ENCODE measurements at regions not wholly inside any gene's neighbourhood (a gene's known extent, or its start where the extent isn't known, plus 50 kb on each side); places are given as distances from the start of the nearest gene placed in this dataset.

DNA sequence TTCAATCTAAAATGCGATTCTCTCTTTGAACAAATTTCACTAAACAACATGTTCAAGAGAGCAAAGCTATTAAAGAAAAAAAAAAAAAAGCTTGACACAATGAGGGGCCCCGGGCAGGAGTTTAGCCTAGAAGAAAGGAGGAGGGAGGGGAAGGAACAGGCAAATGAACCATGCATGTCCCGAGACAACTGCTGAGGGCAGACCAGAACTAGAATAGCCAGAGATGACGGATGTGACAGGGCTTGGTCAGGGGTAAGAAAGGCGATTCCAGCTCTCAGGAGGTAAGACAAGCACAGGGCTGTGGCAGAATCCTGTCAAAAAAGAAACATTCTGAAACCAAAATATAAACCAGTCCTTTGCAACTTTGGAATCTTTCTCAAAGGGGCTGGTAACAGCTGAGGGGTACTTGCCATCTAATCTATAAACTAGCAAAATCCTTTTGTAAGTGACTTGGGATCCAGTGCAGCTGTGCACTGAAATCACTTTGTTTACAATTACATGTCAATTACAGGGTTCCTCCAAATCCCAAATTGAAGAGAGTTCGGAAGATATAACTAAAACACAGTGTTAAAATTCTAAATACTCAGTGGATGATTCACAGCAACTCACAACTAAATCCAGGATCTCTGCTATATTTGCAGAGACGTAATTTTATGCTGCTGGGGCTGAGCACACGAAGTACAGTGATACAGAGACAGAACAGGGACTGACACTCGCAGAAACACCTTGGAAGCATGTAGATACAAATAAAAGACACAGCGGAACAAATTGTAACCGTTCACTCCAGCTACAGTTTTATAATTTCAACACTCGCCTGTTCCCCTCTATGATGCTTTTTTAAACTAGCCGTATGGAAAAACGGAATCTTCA is 567.4 kb upstream of the ZFHX3 start (continued):
- TF ChIP-seq, protein P1, sequence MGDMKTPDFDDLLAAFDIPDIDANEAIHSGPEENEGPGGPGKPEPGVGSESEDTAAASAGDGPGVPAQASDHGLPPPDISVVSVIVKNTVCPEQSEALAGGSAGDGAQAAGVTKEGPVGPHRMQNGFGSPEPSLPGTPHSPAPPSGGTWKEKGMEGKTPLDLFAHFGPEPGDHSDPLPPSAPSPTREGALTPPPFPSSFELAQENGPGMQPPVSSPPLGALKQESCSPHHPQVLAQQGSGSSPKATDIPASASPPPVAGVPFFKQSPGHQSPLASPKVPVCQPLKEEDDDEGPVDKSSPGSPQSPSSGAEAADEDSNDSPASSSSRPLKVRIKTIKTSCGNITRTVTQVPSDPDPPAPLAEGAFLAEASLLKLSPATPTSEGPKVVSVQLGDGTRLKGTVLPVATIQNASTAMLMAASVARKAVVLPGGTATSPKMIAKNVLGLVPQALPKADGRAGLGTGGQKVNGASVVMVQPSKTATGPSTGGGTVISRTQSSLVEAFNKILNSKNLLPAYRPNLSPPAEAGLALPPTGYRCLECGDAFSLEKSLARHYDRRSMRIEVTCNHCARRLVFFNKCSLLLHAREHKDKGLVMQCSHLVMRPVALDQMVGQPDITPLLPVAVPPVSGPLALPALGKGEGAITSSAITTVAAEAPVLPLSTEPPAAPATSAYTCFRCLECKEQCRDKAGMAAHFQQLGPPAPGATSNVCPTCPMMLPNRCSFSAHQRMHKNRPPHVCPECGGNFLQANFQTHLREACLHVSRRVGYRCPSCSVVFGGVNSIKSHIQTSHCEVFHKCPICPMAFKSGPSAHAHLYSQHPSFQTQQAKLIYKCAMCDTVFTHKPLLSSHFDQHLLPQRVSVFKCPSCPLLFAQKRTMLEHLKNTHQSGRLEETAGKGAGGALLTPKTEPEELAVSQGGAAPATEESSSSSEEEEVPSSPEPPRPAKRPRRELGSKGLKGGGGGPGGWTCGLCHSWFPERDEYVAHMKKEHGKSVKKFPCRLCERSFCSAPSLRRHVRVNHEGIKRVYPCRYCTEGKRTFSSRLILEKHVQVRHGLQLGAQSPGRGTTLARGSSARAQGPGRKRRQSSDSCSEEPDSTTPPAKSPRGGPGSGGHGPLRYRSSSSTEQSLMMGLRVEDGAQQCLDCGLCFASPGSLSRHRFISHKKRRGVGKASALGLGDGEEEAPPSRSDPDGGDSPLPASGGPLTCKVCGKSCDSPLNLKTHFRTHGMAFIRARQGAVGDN (IDR thresholded peaks at IDR 0.05), result no peak
- TF ChIP-seq, protein P2, sequence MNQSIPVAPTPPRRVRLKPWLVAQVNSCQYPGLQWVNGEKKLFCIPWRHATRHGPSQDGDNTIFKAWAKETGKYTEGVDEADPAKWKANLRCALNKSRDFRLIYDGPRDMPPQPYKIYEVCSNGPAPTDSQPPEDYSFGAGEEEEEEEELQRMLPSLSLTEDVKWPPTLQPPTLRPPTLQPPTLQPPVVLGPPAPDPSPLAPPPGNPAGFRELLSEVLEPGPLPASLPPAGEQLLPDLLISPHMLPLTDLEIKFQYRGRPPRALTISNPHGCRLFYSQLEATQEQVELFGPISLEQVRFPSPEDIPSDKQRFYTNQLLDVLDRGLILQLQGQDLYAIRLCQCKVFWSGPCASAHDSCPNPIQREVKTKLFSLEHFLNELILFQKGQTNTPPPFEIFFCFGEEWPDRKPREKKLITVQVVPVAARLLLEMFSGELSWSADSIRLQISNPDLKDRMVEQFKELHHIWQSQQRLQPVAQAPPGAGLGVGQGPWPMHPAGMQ (IDR thresholded peaks at IDR 0.05; ENCODE audit: borderline replicate concordance), result no peak

DNA sequence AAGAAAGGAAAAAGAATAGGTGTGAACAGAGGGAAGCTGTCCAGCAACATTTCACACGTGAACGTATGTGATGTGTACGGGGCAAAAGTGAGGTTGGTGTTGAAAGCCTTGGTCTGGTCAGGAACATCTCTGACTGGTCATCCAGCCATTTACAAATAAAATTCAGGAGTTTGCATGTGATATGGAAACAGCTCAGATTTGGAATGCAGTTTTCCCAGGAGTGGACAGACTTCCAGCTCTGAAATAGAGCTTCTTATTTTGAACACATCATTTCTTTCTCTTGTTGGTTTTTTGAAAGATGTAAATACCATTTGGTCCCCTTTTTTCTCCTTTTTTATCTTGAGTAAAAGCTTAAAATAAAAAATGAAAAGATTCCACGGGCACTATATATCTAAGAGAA is 566.2 kb upstream of the ZFHX3 start:
- in situ Hi-C loops (cut with MboI) (no loop called here), intact Hi-C loops (cut with micrococcal nuclease; ENCODE audit: unreplicated experiment) (no loop called here)
- WGBS (ENCODE audit: insufficient coverage, insufficient replicate concordance, low lambda C conversion rate, missing lambda C conversion rate), result 57% methylated on average over 4 of the region's 4 CpGs
- no peak for ATAC-seq
- FAIRE-seq, result no peak
- no TSS peak for BruUV-seq (replicated peaks)
- Histone ChIP-seq H2AFZ (ENCODE audit: control insufficient read depth, low read depth, low read length) (no peak overlapping the region), H3K9ac (ENCODE audit: control insufficient read depth, insufficient read depth, low read length) (no peak overlapping the region), H3K9me3 (replicated peaks; ENCODE audit: control insufficient read depth, insufficient read depth, low read length) (no peaks in the 10 kb centered on the region), H4K20me1 (ENCODE audit: control insufficient read depth, insufficient read depth) (no peaks in the 10 kb centered on the region), H3K4me3 (no peak overlapping the region), H3K4me2 (ENCODE audit: control insufficient read depth, insufficient read depth) (no peak overlapping the region), H3K36me3 (ENCODE audit: control insufficient read depth in 2 of 2, insufficient read depth in 2 of 2, low read length in 1 of 2) (no peaks in the 10 kb centered on the region), H3K27ac (ENCODE audit: control insufficient read depth, insufficient read depth) (no peak overlapping the region), H3K4me1 (ENCODE audit: control insufficient read depth, insufficient read depth, low read length) (no peaks in the 10 kb centered on the region), H3K27me3 (replicated peaks in 1 of 2; ENCODE audit: control insufficient read depth in 2 of 2, insufficient read depth in 2 of 2, low read length in 1 of 2) (no peaks in the 10 kb centered on the region; a peak in 2 of 4 replicates), H3K79me2 (ENCODE audit: control insufficient read depth, insufficient read depth, low read length) (no peaks in the 10 kb centered on the region)
- ChIA-PET CTCF (no interaction called here), RAD21 (ENCODE audit: unreplicated experiment) (no interaction called here), POLR2A (interaction anchor here (0.6 kb wide), 1 partner anchor 630 kb away, joined by 6 read pairs; no protein-coding TSS in a partner anchor), SMC1A (ENCODE audit: uncharacterized antibody, unreplicated experiment) (no interaction called here)
- no peak for DNase-seq (ENCODE audit: low read depth, low spot score)
- TF ChIP-seq, protein P3, sequence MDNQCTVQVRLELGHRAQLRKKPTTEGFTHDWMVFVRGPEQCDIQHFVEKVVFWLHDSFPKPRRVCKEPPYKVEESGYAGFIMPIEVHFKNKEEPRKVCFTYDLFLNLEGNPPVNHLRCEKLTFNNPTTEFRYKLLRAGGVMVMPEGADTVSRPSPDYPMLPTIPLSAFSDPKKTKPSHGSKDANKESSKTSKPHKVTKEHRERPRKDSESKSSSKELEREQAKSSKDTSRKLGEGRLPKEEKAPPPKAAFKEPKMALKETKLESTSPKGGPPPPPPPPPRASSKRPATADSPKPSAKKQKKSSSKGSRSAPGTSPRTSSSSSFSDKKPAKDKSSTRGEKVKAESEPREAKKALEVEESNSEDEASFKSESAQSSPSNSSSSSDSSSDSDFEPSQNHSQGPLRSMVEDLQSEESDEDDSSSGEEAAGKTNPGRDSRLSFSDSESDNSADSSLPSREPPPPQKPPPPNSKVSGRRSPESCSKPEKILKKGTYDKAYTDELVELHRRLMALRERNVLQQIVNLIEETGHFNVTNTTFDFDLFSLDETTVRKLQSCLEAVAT (IDR thresholded peaks at IDR 0.05), result no peak
- TF ChIP-seq, protein P4, sequence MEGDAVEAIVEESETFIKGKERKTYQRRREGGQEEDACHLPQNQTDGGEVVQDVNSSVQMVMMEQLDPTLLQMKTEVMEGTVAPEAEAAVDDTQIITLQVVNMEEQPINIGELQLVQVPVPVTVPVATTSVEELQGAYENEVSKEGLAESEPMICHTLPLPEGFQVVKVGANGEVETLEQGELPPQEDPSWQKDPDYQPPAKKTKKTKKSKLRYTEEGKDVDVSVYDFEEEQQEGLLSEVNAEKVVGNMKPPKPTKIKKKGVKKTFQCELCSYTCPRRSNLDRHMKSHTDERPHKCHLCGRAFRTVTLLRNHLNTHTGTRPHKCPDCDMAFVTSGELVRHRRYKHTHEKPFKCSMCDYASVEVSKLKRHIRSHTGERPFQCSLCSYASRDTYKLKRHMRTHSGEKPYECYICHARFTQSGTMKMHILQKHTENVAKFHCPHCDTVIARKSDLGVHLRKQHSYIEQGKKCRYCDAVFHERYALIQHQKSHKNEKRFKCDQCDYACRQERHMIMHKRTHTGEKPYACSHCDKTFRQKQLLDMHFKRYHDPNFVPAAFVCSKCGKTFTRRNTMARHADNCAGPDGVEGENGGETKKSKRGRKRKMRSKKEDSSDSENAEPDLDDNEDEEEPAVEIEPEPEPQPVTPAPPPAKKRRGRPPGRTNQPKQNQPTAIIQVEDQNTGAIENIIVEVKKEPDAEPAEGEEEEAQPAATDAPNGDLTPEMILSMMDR (IDR thresholded peaks at IDR 0.05 in 2 of 3, conservative IDR thresholded peaks at IDR 0.05 in 1 of 3; ENCODE audit: control insufficient read depth in 2 of 3, extremely low read depth in 1 of 3, insufficient read depth in 1 of 3, low read depth in 3 of 3, low read length in 3 of 3), result no peak
- TF ChIP-seq, protein P5, sequence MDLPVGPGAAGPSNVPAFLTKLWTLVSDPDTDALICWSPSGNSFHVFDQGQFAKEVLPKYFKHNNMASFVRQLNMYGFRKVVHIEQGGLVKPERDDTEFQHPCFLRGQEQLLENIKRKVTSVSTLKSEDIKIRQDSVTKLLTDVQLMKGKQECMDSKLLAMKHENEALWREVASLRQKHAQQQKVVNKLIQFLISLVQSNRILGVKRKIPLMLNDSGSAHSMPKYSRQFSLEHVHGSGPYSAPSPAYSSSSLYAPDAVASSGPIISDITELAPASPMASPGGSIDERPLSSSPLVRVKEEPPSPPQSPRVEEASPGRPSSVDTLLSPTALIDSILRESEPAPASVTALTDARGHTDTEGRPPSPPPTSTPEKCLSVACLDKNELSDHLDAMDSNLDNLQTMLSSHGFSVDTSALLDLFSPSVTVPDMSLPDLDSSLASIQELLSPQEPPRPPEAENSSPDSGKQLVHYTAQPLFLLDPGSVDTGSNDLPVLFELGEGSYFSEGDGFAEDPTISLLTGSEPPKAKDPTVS (IDR thresholded peaks at IDR 0.05; ENCODE audit: low read depth, low read length), result no peak
- TF ChIP-seq MTA2 (IDR thresholded peaks at IDR 0.05; ENCODE audit: low read depth) (no peak), KDM1A (IDR thresholded peaks at IDR 0.05; ENCODE audit: borderline replicate concordance) (no peak), JUND (IDR thresholded peaks at IDR 0.05; ENCODE audit: low read depth, low read length) (no peak), ATF7 (IDR thresholded peaks at IDR 0.05; ENCODE audit: low read depth) (no peak), TAF1 (IDR thresholded peaks at IDR 0.05; ENCODE audit: borderline replicate concordance, low read depth, low read length) (no peak)
